SK-N-SH (cell line): ENCODE measurements at regions not wholly inside any gene's neighbourhood (a gene's known extent, or its start where the extent isn't known, plus 50 kb on each side); places are given as distances from the start of the nearest gene placed in this dataset.

Experiments
- CHD2 ChIP-seq: fragments of 150-350 bp; IDR thresholded peaks from 2 replicates; pipeline ENCODE4 v1.6.1; 2018; ENCODE audit warnings: low read length; ENCODE audit not compliant: partially characterized antibody
- EP300 ChIP-seq, 2 experiments: IDR thresholded peaks; 2 replicates each; pipeline versions ENCODE4 v1.4.0 to v1.6.1; 2012; ENCODE audit warnings: borderline replicate concordance in 1 of 2, low read depth in 1 of 2, low read length in 1 of 2
- EZH2phosphoT487 ChIP-seq: fragments of 200-600 bp; sonication (generic); IDR thresholded peaks from 2 replicates; pipeline ENCODE4 v1.6.1; 2017; ENCODE audit warnings: low read depth, mixed run types, mild to moderate bottlenecking, antibody characterized with exemption, moderate library complexity, borderline replicate concordance
- FOXJ3 ChIP-seq: sonication (generic); formaldehyde crosslinking; IDR thresholded peaks from 2 replicates; pipeline ENCODE4 v1.5.1; 2020; ENCODE audit warnings: mild to moderate bottlenecking, missing genetic modification reagents
- JUND ChIP-seq: IDR thresholded peaks from 2 replicates; pipeline ENCODE4 v1.4.0; 2012
- MAX ChIP-seq: IDR thresholded peaks from 2 replicates; pipeline ENCODE4 v1.4.0; 2012; ENCODE audit warnings: low read depth
- POLR2AphosphoS5 ChIP-seq: IDR thresholded peaks from 2 replicates; pipeline ENCODE4 v1.6.1; 2012; ENCODE audit warnings: low read depth, low read length
- RAD21 ChIP-seq: IDR thresholded peaks from 2 replicates; pipeline ENCODE4 v1.6.1; 2012; ENCODE audit warnings: mild to moderate bottlenecking, low read length
- SIN3A ChIP-seq: IDR thresholded peaks from 2 replicates; pipeline ENCODE4 v1.6.1; 2012; ENCODE audit warnings: low read depth, mild to moderate bottlenecking, low read length, moderate library complexity, borderline replicate concordance
- TCF12 ChIP-seq: IDR thresholded peaks from 2 replicates; pipeline ENCODE4 v1.4.0; 2012
- TF ChIP-seq, protein P1 (sequence below): fragments of 200-600 bp; sonication (generic); IDR thresholded peaks from 2 replicates; pipeline ENCODE4 v1.6.1; 2017; ENCODE audit warnings: antibody characterized with exemption, mild to moderate bottlenecking, moderate library complexity

GRCh38 chr1:29854700-29855276 is 618.5 kb downstream of the PTPRU start:
- no peak for TF ChIP-seq POLR2AphosphoS5
- no peak for TF ChIP-seq TCF12
- TF ChIP-seq, protein P1, sequence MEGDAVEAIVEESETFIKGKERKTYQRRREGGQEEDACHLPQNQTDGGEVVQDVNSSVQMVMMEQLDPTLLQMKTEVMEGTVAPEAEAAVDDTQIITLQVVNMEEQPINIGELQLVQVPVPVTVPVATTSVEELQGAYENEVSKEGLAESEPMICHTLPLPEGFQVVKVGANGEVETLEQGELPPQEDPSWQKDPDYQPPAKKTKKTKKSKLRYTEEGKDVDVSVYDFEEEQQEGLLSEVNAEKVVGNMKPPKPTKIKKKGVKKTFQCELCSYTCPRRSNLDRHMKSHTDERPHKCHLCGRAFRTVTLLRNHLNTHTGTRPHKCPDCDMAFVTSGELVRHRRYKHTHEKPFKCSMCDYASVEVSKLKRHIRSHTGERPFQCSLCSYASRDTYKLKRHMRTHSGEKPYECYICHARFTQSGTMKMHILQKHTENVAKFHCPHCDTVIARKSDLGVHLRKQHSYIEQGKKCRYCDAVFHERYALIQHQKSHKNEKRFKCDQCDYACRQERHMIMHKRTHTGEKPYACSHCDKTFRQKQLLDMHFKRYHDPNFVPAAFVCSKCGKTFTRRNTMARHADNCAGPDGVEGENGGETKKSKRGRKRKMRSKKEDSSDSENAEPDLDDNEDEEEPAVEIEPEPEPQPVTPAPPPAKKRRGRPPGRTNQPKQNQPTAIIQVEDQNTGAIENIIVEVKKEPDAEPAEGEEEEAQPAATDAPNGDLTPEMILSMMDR: no peak
- no peak for TF ChIP-seq MAX
- no peak for TF ChIP-seq RAD21
- no peak for TF ChIP-seq EZH2phosphoT487
- TF ChIP-seq EP300 (IDR thresholded peaks at IDR 0.05; ENCODE audit: borderline replicate concordance in 1 of 2, low read depth in 1 of 2, low read length in 1 of 2): no peak
- no peak for TF ChIP-seq SIN3A
- TF ChIP-seq JUND: no peak
- TF ChIP-seq CHD2: no peak
- no peak for TF ChIP-seq FOXJ3 (CRISPR knock-in tag)
